Stimulated activated naive CD4-positive, alpha-beta T cell (primary cell): ENCODE measurements at regions not wholly inside any gene's neighbourhood (a gene's known extent, or its start where the extent isn't known, plus 50 kb on each side); places are given as distances from the start of the nearest gene placed in this dataset.

Source experiments
- DNase-seq, 6 experiments: peaks; one replicate each; lab custom pipeline; 2025; lab: John Stamatoyannopoulos, UW

DNA sequence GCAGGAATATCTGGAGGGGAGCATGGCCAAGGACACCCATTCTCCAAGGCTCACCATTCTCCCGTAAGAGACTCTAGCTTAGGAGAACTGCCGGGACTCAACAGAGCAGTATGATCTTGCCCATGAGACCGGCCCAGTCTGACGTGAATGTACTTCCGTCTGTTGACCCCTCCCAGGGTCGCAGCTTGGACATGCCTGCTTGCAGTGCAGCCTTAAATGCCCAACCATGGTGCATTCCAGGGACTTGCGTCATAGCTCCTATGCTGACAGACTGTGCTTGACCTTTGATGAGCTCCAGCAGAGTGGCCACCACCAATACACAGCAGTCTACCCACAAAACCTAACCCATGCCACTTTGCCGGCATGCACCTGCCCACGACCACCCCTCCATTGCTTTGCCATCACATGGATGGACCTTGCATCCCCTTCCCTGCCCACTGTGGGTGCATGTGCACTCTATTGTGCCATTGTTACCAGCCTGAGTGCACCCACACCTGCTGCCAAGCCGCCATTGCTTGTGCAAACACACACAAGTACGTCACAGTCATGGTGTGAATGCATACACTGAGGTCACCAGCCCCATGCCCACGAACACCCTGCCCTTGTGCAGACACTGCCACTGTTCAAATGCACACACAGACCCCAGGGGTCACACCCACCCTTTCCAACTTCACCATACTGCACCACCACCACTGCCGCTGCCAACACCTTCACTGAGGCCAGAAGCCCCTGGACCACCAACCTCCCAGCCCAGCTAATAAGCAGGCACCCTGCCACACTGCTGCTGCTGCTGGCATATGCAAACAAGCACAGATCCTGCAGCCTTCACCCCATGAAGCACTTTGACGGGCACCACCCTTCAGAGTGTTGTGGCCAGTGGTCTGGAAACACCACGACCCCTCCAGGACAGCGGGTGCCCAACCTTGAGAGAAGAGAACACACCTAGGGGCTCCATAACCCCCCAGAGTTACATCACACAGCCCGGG lies 1141.3 kb downstream of the BRINP3 start:
- DNase-seq: no peak

DNA sequence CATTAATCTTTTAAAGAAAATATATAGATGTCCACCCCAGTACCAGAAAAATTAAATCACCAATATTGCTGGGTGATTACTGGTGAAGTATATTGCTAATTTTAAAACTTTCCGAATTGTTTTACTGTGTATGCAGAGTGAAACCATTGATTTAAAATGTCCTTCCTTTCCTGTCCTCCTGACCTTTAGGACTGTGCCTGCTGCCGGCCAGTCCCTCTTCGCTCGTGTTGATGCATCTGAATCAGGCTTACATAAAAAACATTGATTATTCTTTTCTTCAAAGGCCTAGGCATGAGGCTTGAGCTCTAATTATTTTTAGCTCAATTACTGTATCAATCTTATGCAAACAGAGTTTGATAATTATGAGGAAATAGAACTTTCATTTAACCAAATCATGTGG lies 1128.1 kb downstream of the BRINP3 start:
- DNase-seq: no peak

DNA sequence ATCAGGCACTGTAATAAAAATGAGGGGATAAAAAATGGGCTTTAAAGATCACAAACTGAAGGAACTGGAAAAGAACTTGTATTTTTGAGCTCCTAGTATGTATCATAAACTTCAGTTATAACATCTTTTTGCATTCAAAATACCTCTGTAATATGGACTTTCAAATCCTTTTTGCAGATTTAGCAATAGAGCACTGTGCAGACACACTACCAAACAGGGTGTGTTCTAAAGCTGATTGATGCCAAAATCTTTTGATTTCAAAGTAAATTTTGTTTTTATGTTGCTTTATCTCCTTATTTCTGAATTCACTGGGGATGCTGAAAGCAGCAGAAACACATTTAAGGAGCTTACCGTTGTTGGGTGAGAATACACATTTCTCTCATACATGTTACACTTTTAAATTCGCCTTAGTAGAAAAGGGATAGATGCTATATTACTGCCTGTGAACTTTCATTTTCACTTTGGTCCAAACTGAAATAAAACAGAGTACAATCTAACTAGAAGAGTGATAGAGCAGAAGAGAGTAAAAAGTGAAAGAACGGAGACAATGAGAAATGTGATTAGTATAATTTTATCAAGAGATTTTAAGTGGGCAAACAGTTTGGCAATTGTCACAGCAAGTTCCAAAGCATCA lies 1126.6 kb downstream of the BRINP3 start:
- DNase-seq: no peak

DNA sequence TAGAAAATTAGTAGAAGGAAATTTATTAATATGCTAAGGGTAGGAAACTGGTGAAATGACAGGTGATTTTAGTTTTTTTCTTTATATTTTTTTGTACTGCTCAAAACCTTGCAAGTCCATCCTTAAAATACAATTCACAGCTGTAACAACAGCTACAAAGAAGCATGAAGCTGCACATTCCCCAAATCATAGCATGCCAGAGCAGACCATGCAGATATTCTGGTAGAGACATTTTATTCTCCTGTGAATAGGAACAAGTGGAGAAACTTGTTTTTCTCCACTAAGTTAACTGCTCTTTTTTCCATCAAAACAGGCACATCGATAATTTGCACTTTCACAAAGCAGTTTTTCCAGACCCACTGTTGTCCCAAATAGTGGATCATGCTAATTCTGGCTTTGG lies 1125.7 kb downstream of the BRINP3 start:
- DNase-seq: no peak

DNA sequence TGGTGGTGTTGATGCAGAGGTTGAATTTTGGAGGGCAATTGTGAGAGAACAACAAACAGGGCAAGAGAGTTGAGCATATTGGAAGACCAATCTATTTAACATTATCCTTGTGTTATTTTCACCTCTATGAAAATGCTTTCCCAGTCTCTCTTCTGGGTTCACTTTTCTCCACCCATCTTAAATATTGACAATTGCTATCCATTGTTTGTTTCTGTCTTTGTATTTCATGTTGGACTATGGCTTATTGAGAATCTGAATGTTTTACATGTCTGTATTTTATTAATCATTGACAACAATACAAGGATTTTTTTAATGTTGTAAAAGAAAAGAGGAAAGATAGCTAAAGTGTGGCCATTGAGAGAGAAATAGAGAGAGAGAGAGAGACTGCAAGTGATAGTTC lies 1121.5 kb downstream of the BRINP3 start:
- no peak for DNase-seq

DNA sequence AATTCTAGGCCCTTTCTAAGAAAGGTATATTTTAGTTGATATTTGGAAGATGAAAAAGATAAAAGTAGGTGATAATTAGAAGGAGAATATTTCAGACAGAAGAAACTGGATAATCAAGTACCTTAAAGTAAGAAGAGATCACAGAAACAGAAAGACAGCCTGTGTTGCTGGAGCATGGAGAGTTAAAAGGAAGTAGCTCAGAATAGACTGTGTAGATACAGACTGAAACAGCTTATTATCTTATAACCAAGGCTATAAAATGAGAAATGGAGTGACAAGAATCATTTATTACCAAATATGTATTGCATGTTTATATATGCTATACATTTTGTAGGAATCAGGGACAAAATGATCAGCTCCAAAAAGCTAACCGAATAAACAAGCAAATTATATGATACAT lies 1120.3 kb downstream of the BRINP3 start:
- no peak for DNase-seq

DNA sequence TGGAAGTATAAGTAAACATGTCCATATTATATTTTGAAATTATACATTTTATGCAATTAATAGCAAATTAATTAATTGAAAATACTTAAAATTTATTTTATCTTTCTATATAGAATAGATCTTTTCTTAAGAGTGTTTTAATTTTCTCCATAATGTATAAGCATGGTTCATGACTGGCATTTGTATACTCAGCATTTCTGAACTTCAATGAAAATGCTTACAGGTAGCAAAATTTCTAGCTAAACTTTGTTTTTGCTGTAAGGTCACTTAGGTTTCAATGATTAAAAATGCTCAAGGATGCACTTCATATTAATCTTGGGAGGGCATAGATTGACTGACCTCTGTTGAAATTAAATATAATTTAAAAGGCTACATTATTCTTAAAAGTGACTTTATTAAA lies 1108.1 kb downstream of the BRINP3 start:
- no peak for DNase-seq

DNA sequence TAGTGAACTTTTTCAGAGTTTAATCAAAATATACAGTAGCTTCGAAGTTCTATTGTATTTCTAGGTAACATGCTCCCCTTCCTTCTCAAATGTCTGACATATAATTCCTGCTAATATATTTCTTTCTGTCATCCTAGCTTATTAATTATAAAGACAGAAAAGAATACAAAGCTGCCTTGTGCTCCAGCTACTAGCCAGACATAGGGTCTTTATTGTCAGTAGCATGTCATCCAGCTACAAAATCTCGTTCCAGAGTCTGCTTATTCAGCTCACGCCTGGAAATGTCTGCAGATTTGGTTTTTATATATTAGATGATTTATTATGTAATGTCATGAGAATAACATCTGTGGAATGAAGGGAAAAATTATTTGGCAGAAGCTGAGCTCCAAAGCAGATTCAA lies 1102.8 kb downstream of the BRINP3 start:
- no peak for DNase-seq

DNA sequence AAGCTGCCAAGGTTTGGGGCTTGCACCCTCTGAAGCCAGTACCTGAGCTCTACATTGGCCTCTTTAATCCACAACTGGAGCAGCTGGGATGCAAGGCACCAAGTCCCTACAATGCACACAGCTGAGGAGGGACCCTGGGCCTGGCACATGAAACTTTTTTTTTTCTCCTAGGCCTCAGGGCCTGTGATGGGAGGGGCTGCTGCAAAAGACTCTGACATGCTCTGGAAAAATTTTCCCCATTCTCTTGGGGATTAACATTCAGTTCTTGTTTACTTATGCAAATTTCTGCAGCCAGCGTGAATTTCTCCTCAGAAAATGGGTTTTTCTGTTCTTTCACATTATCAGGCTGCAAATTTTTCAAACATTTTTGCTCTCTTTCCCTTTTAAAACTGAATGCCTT lies 1072.2 kb downstream of the BRINP3 start:
- DNase-seq: no peak

DNA sequence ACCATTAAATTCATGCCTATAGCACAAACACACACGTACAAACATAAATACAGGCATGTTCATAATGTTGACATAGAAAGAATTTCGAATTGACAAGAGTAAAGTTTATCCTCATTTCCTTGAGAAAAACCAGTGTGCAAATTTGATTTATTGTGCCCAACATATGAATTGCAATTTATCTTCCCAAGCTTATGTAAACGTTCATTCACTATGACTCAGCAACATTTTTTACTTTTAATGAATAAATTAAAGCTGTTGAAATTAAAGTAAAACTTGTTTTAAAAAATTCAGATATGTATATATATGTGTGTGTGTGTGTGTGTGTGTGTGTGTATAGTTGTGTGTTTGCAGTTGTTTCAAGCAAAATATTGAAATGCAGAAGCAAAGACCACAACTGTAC lies 1067.9 kb downstream of the BRINP3 start:
- no peak for DNase-seq

DNA sequence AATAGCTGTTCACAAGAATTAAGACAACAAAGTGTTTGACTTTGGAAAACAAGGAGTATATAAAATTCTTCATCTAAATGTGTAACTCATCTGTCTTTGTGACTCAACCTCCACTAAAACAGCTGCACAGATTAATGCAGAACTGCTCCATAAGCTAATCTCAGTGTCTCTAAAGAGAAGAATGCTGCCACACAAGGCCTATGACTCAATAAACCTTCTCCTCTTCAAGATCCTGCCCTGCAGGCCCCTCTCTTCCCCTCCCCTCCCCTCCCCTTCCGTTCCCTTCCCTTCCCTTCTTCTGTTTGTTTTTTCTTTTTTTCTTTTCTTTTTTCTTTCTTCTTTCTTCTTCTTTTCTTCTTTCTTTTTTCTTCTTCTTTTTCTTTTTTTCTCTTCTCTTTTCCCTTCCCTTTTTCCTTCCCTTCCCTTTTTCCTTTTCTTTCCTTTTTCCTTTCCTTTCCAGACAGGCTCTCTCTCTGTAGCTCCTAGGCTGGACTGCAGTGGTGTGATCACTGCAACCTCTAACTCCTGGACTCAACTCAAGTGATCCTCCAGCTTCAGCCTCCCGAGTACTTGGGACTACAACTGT lies 1052.8 kb downstream of the BRINP3 start:
- DNase-seq: no peak

DNA sequence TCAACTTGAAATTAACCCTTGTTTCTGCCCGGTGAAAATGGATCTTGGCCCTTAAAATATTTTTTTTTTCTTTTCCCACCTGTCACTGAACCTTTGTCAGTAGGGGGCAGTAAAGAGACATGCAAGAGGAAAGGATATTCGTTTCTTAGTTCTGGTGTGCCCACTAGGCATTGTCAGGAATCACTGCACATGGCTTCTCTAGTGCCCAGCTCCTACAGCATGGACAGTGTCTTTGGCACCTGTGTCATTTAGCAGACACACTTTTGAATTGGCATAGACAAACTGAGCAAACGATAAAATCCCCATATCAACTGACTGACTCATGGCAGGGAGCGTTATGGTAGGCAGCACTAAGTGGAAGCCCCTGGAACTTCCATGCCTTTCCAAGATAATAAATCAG lies 1048.1 kb downstream of the BRINP3 start:
- DNase-seq: no peak

DNA sequence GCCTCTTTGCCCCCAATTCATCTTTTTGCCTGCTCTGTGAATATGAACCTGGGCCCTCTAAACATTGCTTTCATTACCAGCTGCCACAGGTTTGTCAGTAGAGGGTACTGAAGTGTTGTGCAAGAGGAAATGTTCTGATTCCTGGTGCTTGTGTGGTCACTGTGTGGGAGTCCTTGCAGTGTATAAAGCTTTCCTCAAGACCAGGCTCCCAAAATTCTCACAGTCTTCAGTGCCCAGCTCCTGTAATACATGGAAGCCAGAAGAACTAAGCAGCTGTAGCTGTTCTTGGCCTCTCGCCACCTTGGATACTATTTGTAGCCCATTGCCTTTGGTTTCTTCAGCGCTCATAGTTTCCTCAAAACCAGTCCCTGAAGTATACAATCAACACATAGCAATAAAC lies 1046.2 kb downstream of the BRINP3 start:
- no peak for DNase-seq

DNA sequence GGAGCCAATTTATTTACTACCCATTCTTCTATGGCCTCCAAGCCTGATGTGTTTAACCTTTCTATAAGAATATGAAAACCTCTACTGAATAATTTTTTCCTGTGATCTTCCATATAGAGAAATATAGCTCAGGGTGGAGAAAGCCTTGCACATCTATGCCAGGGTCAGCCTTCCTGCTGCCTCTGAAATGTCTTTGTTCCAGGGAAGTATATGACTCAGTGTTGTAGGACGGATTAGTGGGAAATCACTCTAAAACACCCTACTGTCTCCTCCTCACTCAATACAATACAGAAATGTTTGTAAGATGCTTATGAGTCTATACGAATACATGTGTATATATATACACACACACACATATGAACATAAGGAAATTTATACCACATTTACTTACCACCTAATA lies 1044.9 kb downstream of the BRINP3 start:
- DNase-seq: no peak

DNA sequence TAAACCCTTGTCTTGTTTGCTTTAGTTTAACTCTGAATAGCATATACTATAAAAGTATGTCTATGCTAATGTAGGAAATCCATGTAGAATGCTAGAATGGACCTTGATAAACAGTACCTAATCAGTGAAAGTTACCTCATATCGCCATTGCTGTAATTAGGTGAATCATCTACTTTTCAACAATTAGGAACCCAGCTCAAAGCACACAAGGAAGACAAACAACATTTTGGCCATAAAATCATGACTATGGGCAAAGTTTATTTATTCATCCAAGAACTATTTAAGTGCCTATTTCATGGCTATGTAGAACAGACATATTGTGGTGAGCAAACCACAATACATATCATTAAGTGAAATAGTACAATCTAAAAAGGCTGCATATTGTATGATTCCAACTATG lies 1043.2 kb downstream of the BRINP3 start:
- DNase-seq: no peak

DNA sequence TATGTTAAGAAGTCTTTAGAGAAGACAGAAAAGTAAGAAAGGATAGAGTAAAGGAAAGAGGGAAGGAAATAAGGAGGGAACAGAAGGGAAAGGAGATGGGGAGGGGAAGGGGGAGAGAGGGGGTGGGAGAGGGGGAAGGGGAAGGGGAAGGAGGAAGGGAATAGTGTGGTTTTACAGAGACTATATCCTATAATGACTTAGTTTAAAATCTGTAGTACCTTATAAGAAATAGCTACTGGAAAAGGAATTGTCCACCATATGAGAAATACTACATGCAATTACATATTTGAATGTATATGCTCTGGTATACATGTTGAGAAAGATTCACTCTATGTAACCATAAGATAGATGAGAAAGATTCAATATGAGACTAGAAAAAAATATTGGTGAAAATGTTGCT lies 1042.3 kb downstream of the BRINP3 start:
- DNase-seq: no peak

DNA sequence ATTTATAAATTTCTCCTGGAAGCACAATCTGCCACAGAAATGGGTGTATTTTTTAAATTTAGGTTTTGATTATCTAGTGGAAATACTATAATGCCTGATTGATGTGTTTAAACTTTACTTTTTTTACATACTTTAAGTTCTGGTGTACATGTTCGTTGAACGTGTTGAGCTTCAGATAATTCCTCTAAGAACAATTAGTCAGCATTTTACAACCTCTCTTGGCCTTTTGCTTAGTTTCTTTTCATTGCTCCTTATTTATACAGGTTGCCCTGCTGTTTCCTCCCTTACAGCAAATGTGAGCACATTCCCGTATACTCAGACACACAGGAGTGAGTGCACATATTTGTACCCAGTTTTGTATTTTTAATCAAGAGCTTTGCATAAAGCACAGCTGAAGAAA lies 1038.9 kb downstream of the BRINP3 start:
- DNase-seq: no peak

DNA sequence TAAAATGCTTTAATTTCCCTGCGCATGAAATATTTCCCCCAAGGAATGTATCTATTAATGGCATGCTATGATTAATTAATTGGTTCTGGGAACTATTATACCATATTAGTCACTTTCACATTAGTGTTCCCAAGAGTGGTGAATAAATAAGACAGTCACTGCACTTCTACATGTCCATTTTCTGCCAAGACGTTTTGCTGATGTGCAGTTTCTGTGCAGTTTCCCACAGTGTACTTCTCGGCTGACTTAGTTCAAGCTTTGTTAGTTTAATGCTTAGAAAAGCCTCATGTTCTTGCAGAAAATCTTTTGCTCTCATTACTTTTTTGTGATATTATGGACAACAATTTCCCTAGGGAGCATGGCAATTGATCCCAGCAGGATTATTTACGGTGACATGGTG lies 1014.5 kb downstream of the BRINP3 start:
- no peak for DNase-seq

DNA sequence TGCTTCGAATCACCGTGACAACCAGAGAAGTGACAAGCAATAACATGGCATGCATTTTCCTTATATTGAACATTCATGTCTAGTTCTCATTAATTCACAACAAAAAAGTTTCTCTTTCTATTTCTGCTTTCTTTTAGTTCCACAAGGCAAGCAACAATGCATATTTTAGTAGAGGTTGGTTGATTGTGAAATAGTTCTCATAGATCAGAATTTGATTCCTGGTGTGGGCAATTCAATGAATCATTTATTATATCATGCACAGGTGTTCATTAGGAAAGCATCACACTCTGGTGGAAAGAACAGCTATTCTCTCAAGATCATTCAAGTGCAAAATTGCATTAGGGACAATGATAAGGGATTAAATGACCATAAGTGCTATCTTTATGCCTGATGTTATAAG lies 980.9 kb downstream of the BRINP3 start:
- DNase-seq: no peak

DNA sequence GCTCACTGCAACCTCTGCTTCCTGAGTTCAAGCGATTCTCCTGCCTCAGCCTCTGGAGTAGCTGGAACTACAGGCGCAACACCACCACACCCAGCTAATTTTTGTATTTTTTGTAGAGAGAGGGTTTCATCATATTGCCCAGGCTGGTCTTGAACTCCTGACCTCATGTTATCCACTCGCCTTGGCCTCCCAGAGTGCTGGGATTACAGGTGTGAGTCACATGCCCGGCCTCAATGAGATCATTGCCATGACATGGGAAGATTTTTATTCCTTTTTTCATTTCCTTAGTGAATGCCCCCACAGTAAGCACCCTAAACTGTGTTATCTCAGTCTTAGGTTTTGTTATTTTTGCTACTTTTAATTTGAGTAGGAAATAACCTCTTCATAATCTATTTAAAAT lies 977.9 kb downstream of the BRINP3 start:
- no peak for DNase-seq

DNA sequence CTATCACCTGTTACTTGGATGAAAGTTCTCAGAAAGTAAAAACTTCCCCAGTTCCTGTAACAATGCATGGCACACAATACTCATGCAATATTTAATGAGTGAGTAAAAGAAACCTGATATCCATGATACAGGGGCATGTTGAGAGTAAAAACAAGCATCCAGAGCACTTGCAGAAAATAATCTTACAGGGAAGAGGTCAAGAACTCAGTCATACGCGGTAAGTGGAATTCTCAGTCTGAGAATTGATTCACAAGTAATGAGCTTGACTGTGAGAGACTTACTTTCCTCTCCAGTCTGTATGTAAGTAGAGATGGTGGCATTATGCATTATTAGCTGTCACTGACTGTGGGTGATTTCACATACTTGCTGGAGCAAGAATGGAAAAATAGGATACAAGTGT lies 976.9 kb downstream of the BRINP3 start:
- DNase-seq: no peak

DNA sequence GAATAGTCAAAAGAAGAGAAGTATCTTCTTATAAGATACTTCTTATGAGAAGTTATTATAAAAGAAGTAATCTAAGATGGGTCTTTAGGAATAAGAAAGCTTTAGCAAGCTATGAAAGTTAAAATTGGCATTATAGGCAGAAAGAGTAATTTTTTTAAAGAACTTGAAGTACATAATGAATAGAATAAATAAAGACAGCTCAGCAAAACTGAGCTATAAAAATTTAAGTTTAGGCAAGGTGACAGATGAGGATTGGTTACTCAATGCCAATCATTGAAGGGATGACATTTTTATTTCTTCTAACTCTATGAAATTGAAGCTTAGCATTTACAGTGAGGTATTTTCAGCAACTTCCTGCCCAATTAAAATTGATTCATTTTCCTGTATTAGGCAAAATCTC lies 966.8 kb downstream of the BRINP3 start:
- no peak for DNase-seq

DNA sequence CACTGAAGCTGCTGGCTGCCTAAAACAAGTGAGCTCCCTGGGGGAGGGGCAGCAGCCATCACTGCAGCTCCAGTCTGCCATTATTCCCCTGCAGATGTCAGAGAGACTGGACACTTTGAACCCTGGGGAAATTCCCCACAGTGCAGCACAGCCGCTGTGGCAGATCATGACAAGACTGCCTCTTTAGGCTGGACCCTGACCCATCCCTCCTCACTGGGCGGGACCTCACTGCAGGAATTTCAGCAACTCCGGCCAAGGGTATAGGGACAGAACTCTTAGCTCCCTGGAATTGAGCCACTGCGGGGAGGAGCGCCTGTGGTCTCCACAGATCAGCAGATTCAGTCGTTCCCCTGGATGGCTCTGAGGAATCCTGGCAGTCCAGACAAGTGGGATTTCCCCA lies 964.6 kb downstream of the BRINP3 start:
- no peak for DNase-seq
